GM18520 (cell line): ENCODE measurements at regions not wholly inside any gene's neighbourhood (a gene's known extent, or its start where the extent isn't known, plus 50 kb on each side); places are given as distances from the start of the nearest gene placed in this dataset.
"Not testable (repeated sequence)": the region's sequence is repeated elsewhere in the genome, so short reads cannot be mapped to it uniquely, and the experiment has no call there.

ENCODE experiments used
- ATAC-seq: cut with Tn5 transposase; IDR thresholded peaks from one replicate; pipeline ENCODE4 v1.9.1; 2021; ENCODE audit not compliant: unreplicated experiment

- no peak for ATAC-seq
These were observed 364.2 kb upstream of the CLINT1 start for GRCh38 chr5:158223054-158223600.

- ATAC-seq = no peak
These were observed 354.0 kb upstream of the CLINT1 start for GRCh38 chr5:158212917-158213316.

DNA sequence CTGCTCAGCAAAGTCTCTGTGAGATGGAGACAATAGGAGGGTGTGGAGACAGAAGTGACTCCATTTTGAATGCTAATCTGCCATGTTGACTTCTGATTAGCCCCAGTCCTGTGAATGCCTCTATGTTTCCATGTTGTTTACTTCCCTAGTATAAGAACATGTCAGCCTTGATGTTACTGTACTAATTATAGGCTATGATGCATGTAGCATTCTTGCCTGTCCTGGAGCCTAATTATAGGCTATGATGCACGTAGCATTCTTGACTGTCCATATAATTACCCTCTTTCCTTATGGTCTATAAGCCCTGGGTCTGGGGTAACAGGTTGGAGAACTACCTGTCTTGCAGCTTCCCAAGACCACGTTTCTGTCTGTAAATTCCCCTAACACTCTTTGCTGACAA is 353.3 kb upstream of the CLINT1 start:
- no peak for ATAC-seq

- no peak for ATAC-seq
These were observed 350.4 kb upstream of the CLINT1 start for GRCh38 chr5:158209219-158209908.

DNA sequence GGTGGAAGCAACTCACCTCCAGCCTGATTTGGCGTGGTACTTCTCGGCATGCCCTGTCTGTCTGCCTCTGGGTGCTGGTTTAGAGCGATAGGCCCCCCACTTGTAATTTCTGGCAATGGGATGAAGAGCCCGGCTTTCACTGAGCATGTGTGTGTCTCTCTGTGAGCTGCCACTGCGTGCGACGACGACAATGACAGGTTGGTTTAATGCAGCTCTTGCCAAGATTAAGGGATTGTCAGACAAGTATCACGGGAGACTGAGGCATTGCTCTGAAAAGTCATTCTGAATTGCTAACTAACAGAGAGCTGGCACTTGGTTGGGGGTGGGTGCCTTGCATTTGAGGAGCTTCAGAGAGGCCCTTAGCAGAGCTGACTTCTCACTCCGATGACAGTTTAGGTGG is 348.8 kb upstream of the CLINT1 start:
- no peak for ATAC-seq

DNA sequence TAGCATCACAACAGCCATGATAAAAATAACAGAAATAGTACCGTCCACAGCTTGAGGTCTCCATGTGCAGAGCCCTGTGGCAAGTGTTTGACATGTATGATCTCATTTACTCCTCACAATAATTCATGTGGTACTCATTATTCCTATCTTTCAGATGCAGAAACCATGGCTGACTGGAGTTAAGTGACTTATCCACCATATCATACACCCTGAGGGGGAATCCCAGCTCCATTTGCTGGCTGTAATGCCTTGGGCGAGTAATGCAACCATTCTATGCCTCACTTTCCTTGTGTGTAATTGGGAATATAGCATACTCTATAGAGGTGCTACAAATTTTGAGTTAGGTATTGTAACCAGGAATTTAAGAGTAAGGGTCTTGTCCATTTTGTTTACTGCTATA is 347.0 kb upstream of the CLINT1 start:
- no peak for ATAC-seq

DNA sequence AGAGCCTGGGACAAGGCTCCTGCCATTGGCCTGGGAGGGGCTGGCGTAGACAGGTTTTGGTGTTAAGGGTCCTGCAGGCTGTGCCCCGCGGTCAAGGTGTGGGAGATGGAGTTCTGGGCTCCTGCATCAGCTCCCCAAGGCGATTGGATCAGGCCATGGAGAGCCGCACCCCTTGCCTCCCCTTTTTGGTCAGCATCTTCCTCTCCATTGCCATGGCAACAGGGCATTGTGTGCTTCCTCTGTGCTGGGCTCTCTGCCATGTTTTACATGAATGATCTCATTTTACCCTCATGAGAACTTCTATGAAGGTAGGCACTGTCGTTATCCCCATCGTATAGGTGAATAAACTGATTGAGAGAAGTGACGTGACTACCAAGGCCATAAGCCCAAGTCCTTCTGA is 344.3 kb upstream of the CLINT1 start:
- no peak for ATAC-seq

- ATAC-seq = no peak
These were observed 343.9 kb upstream of the CLINT1 start for GRCh38 chr5:158202801-158203200.

GRCh38 chr5:158200619-158201018 is 341.7 kb upstream of the CLINT1 start:
- no peak for ATAC-seq

GRCh38 chr5:158198636-158199035 is 339.7 kb upstream of the CLINT1 start:
- ATAC-seq = peak; percentile 91

DNA sequence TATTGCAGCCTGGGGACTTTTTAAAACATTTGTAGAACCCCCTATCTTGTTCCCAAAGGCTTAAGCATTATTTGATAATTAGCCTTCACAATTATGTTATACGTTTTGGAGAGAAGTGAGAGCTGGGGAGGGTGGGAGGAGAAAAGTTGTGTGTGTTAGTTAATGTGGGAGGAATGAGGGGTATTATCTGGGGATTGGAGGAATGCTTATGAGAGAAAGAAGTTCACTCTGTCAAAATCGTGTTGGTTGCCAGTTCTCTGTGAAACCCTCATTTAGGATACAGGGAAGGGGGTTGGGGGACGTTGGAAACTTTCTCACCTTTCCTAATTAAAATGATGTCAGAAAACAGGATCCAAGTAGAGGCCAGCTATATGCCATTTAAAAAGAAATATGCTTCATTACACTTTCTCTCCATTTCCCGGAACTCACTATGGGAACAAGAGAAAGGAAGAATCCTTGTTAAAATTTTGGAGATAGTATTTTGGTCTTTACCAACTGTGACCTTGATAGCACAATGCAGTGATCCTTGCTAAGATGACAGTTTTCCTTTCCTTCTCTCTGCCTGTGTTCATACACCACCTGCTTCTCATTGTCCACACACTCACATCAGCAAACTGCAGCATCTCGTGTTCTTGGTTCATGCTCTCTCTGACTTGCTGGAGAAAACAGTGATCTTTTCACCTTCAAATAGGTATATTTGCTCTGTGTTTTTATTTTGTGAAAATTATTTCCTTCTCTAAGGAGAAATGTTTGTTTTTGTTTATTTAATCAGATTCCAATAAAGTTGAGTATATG is 336.7 kb upstream of the CLINT1 start:
- no peak for ATAC-seq

GRCh38 chr5:158194561-158194976 is 335.6 kb upstream of the CLINT1 start:
- ATAC-seq = no peak

GRCh38 chr5:158193395-158193794 is 334.4 kb upstream of the CLINT1 start:
- ATAC-seq = not testable (repeated sequence)

DNA sequence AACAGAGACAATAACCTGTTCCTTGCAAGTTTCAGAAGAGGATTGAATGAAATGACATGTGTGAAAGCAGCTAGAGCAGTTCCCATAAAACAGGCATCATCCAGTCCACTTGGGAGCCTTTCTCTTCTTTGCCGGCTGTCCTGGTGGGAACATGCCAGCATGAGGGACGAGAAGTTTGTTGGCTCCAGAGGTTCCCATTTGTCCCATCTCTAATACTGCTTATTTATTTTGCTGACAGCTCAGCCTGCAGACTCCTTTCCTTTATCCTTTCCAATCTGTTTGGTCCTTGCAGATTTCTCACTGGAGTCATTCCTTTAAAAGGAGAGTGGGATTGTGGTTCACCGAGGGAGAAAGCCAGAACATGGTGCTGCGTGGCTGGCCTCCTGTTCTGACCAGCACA is 321.5 kb upstream of the CLINT1 start:
- ATAC-seq = no peak

DNA sequence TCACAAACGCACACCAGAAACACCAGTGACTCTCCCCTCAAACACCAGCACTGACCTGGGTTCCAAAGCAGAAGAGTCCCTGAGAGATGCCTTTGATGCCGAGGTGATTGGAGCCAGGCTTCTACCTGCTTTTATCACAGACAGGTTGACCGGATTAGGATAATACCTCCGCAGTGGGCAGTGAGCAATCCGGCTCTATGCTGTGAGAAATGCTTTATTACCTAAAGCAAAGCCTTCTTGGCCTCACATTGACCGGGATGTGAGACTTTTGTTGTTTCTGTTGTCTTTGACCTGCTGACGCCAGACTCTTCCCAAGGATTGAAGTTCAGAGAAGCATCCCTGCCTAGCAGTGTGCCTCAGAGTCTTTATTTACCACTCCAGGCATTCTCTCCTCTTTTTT is 320.3 kb upstream of the CLINT1 start:
- ATAC-seq = no peak

DNA sequence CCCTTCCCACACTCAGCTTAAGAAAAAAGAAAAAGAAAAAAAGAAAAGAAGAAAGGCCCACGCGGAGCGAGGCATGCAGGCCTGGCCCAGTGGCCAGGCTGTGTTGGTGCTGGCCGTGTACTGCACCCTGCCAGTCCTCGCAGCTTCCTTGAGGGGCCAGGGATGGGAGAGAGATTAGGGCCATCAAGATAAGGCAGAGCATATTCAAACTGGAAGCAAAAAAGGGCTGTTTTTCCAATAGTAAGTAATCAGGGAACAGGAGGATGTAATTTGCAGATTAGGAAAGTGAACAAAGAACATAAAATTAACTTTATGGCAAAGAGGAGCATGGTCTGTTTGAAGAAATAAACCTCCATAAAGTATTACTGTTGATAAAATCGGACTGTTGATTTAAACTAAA is 319.6 kb upstream of the CLINT1 start:
- no peak for ATAC-seq

GRCh38 chr5:158177146-158177545 is 318.2 kb upstream of the CLINT1 start:
- no peak for ATAC-seq

- ATAC-seq = no peak
These were observed 317.1 kb upstream of the CLINT1 start for GRCh38 chr5:158175934-158176481.

DNA sequence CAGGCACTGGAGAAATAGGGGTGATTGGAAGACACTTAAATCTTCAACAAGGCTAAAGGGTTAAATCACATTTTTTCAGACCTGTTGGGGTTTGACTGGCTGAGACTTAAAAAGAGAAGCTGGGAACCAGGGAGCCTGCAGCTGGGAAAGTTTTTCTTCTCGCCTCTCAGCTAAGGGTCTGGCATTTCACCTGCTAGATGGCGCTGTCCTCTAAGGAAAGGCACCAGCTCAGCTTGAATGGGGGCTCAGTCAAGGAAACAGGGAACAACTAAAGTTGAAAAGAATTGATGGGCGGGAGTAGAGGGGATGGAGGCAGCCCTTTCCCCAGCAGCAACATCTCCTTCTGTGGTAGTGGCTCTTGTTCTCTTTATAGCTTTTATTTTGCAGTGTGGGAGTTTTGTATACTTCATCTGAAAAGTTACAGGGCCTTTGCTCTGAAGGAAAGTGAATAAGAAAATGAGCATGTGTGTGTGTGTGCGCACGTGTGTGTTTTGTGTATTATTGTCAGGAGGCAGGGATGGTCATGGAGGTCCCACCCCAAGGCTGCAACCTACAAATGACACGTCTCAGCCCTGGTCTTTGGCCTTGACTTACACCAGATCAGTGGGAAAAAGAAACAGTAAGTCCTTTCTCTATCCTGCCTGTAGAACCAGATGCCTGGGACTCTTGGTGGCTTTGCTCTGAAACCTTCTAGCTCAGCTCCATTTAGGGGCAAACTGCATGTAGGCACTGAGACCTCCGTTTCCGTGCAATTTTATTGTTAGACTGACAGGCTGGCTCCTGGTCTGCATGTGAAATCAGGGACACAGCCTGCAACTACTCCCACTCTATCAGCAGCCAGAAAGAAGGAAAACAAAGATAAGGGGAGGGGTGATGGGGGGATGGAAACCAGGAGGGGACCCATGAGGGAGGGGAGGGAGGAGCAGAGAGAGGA is 316.2 kb upstream of the CLINT1 start:
- ATAC-seq = no peak

DNA sequence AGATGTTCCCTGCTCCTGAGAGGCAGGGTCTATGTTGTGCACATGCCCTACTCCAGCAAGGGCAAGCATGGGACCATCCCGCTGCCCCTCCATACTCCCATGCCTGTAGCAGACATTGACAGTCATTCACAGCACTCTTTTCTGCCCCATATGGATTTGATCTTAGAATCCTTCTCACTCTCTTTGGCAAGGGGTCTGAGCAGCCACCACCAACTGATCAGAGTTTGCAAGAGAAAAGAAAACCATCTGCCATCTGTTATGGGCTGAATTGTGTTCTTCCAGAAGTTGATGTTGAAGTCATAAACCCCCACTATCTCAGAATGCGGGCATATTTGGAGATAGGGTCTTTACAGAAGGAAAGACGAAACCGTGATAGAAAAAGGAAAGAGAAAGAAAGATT is 315.1 kb upstream of the CLINT1 start:
- ATAC-seq = no peak

DNA sequence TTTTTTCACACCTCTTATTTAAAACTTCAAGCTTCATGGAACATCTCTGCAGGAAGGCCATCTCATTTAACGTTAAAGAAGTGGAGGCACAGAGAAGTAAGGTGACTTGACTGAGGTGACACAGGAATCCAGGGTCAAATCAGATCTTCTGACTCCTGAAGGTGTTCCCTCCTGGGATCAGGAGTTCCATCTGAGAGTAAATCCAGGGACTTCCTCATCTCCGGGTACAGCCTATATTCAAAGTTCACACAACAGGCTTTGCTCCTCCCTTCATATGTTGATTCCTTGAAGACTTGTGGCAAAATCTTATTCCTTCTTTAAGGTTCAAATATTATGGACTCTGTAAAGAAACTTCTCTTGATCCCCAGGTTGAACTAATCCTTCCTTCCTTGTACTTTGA is 313.1 kb upstream of the CLINT1 start:
- ATAC-seq = no peak
